NAMALWA (cell line): ENCODE measurements at regions not wholly inside any gene's neighbourhood (a gene's known extent, or its start where the extent isn't known, plus 50 kb on each side); places are given as distances from the start of the nearest gene placed in this dataset.

Source experiments
- DNase-seq: peaks from one replicate; pipeline ENCODE4 v3.0.0-alpha.2; 2015; ENCODE audit warnings: low spot score

DNA sequence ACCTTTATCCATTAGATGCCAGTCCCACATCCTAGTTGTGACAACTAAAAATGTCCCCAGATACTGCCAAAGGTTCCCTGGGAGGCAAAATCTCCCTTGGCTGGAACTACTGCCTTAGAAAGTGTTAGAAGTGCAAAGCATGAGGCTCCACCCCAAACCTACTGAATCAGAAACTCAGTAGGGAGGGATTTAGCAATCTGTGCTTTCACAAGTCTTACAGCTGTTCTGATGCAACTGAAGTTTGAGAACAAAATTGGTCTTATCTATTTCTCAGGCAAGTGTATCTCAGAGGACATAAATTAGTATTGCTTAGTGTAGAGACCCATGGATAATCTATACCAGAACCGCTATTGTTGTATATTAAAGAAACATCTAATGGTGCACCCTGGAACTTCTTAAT, 70.2 kb downstream of the CLDN1 start:
- no peak for DNase-seq

GRCh38 chr3:190249414-190249813, 72.8 kb downstream of the CLDN1 start:
- DNase-seq = no peak

GRCh38 chr3:190242147-190242546, 80.1 kb downstream of the CLDN1 start:
- DNase-seq = no peak

DNA sequence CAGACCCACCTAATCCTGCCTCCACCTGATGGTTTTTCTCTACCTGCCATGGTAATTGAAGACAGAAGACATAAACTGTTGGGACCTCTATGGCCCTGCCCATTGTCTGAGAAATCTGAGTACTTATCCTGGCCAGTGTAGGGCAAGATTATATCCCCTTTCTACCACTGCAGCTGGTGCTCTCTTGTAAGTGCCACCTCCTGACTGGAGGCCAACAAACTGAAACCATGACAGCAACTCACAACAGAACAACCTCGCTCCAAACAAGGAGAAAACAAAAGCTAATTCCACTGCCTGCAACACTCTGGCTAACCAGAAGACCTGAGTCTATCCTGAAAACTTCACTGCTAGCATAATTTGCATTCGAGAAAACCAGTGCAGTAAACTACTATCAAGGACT, 82.9 kb downstream of the CLDN1 start:
- no peak for DNase-seq

DNA sequence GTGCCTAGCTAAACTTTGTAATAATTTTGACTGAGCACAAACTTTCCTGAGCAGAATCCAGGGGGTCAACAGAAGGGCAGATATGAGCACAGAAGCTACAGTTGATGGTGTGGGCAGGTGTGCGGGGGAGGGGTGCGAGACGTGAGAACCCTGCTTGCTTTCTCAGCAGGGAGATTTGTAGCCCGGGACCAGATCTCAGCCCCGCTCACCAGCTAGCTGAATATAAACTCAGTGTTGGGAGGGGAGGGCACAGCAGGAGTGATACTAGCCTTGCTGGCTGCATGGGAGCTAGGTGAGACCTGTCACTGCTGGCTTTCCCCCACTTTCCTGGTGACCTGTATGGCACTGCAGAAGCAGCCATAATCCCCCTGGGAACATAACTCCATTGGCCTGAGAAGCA, 83.4 kb downstream of the CLDN1 start:
- DNase-seq = no peak

- no peak for DNase-seq
These were observed 87.6 kb downstream of the CLDN1 start for GRCh38 chr3:190234621-190235020.

DNA sequence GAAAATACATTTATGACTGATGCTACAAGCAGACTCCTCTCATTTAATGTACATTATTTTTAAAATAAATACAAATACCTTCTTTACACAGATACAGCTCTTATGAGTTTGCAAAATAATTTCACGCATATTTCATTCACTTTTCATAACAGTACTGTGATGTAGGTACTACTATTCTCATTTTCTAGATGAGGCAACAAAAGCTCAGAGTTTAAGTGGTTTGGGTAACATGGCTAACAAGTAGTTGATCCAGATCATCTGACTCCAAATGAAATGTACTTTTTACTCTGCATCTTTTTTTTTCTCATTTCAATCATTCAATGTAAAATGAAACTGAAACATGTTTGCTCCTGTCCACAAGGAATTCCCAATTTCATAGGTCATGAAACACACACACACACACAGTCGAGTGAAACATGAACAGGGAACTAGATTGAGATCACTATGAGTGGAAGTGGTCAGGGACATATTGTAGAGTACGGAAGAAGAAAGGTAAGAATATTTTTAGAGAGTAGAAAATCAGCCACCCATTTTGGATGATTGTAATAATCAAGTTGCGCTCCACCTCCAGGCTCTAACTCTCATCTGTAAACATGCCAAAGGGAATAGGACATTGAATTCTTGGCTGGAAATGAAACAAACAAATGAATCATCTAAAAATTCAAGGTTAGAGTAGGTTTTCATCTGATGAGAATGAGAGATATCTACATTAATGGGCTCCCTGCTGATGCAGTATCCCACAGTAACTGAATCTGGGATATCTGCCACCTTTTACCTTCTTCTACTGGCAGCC, 92.4 kb downstream of the CLDN1 start:
- no peak for DNase-seq

DNA sequence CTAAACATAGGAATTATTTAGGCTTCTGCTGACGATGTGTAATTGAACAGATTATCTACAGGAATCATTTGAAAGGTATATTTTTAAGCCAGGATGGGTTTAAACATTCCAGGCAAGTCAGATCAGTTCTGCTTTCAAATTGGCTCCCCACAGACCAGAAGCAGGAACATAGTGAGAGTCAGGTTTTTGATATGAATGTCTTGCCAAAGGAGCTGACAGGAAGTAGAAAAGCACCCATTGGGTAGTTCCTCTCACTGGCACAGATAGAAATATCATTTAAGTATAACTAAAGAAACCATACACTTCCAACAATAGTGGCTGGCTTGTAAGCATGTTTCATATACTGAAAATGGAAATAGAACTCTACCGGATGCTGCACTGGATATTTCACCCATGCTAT, 95.2 kb downstream of the CLDN1 start:
- DNase-seq = no peak

DNA sequence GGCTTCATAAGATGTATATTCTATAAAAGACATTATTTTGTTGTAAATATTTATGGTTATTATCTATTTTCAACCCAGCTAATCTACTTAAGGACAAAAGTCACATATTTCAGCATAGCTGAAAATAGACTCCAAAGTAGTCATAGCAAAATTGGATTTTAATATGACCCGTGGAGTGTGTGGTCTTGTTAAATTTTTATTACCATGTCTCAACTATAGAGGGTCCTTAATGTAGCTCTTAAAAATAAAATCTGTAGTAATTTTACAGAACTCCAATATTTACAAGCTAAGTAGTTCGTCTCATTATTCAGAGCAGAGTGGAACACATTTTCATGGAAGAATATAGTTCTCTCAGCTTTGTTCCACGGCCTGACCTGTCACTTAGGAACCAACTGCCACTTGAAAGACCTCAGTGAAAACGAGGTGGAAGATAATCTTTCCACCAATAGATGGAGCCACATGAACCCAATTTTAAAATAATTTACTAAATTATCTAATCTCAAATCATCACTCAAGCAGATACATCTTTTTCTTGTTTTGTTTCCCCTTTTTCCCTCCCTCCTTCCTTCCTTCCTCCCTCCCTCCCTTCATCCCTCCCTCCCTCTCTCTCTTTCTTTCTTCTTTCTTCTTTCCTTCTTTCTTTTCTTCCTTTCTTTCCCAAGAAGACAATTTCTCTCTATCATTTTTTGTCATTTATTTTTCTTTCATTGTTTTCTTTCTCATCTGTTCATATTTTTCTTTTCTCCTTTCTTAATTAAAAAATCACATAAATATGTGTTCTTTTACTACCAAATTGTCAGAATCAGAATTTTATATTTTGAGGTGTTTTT, 97.2 kb downstream of the CLDN1 start:
- DNase-seq = peak; percentile 57

- no peak for DNase-seq
These were observed 97.8 kb downstream of the CLDN1 start for GRCh38 chr3:190224456-190224855.

GRCh38 chr3:190222916-190223315, 99.3 kb downstream of the CLDN1 start:
- DNase-seq = no peak

GRCh38 chr3:190222360-190222759, 99.9 kb downstream of the CLDN1 start:
- DNase-seq = no peak

- no peak for DNase-seq
These were observed 99.7 kb upstream of the P3H2 start for GRCh38 chr3:190220362-190220761.

- no peak for DNase-seq
These were observed 96.4 kb upstream of the P3H2 start for GRCh38 chr3:190217081-190217480.

GRCh38 chr3:190213727-190214126, 93.0 kb upstream of the P3H2 start:
- DNase-seq = no peak

- no peak for DNase-seq
These were observed 89.9 kb upstream of the P3H2 start for GRCh38 chr3:190210608-190211007.

GRCh38 chr3:190209533-190209932, 88.8 kb upstream of the P3H2 start:
- DNase-seq = no peak

DNA sequence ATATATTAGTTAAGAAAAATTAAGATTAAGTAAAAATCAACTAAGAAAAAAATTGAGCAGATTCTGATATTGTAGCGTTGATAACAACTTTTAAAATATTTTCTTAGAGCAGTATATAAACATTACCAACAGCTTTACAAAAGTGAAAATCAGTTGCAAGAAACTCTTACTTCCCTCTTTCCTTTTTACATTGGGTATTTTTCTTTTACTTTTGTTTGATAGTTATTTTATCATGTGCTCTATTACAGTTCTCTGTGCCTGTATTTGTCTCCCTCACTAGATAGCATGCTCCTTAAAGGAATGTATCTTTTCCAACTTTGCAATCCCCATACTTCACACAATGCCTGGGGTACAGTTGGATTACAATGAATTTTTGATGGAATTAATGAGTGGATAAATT, 87.5 kb upstream of the P3H2 start:
- DNase-seq = no peak

GRCh38 chr3:190205739-190206138, 85.0 kb upstream of the P3H2 start:
- no peak for DNase-seq

DNA sequence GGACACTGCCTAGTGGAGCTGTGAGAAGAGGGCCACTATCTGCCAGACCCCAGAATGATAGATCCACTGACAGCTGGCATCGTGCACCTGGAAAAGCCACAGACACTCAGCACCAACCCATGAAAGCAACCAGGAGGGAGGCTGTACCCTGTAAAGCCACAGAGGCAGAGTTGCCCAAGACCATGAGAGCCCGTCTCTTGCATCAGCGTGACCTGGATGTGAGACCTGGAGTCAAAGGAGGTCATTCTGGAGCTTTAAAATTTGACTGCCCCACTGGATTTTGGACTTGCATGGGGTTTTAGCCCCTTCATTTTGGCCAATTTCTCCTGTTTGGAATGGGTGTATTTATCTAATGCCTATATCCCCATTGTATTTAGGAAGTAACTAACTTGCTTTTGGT, 83.5 kb upstream of the P3H2 start:
- no peak for DNase-seq

DNA sequence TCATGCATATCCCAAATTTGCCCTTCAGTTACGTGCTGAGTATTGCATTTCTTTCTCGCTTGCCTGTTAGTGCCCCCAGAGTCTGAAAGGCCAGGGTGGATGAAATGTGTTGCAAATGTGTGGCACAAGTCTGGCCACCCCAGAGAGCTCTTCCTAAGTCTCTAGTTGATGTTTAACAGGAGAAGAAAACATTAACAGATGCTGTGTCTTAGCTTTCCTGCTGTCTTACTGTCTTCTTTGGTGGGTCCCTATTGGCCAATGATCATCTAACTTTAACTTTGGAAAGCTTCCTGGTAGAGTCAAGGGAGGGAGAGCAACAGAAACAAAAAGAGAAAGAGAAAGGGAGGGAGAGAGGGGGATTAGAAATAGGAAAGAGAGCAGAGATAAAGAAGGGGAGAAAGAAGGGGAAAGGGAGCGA, 76.7 kb upstream of the P3H2 start:
- no peak for DNase-seq

DNA sequence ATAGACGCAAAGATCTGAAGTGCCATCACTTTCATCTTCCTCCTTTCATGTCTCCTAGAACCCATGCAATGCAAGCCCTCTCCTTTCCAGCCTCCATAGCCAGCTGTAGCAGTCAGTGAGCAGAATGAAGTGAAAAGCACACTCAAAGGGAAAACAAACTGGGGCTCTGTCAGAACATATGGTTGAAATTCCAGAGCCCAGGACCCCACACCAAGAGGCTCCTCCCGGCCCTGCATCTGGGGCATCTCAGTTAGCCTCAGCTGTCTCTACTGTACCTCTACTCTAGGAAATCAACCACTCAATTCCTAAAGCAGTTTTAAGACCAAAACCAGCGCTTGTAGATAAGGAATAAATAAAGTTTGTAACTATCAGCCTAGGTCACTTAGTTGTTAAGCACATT, 73.8 kb upstream of the P3H2 start:
- no peak for DNase-seq

DNA sequence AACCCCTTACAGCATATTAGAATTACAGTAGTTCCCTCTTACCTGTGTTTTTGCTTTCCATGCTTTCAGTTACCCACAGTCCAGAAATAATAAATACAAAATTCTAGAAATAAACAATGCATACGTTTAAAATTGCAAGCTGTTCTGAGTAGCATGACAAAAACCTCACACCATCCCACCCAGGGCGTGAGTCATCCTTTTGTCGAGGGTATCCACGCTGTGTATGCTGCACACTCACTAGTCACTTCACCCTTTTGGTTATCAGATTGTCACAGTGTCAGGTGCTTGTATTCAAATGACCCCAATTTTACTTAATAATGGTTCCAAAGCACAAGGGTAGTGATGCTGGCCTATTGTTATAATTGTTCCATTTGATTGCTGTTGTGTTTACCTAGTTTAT, 72.5 kb upstream of the P3H2 start:
- DNase-seq = no peak

DNA sequence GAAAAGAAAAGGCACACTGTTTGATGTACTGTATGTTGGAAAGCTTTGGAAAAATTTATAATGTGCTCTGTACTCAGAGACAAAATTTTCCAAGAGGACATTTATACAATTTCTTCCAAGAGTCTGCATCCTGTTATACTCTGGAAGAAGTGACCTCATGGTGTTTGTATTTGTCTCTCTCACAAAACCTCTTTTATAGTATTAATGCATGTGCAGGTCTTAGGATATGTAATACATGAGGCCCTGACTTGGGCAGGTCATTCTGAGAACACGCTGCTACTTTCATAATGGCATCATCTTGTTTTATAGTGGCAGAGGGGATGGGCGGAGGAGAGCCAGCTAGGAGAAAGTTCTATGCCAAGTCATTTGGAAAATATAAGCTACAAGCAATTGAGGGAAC, 72.0 kb upstream of the P3H2 start:
- DNase-seq = no peak
